K562 (cell line): ENCODE measurements at regions not wholly inside any gene's neighbourhood (a gene's known extent, or its start where the extent isn't known, plus 50 kb on each side); places are given as distances from the start of the nearest gene placed in this dataset.

ENCODE experiments used
- ATAC-seq: fragments of 200-7000 bp; cut with Tn5 transposase; 3 replicates; pipeline ENCODE4 v1.9.1; 2020; ENCODE audit warnings: moderate library complexity
- BruUV-seq: library from RNA; stranded (reverse); fragments of 400-500 nt; replicated peaks from 2 replicates; lab custom pipeline; 2021; lab: Mats Ljungman, UMichigan
- CTCF ChIA-PET: fragments of 300-600 bp; formaldehyde crosslinking; extraction: SDS; loops from one replicate; lab custom pipeline; 2021; ENCODE audit warnings: low intra/inter-chr PET ratio; lab: Yijun Ruan, JAX
- POLR2A ChIA-PET: fragments of 300-600, 350-650 bp; sonication (Branson Sonifier 250); formaldehyde crosslinking; extraction: SDS; loops from one replicate; lab custom pipeline; 2021; ENCODE audit warnings: antibody characterized with exemption, inconsistent platforms; lab: Yijun Ruan, JAX
- DNase-seq, 4 experiments: peaks; one replicate each; pipeline versions ENCODE4 v3.0.0 to v3.0.0-alpha.2; 2011 to 2018; ENCODE audit warnings: low spot score in 3 of 4, mixed read lengths in 3 of 4; ENCODE audit errors: extremely low read depth in 1 of 4
- FAIRE-seq: peaks from 2 replicates; lab custom pipeline; 2011; peaks lifted over from hg19 to GRCh38; lab: Jason Lieb, UNC
- H2AFZ ChIP-seq: 2 replicates; pipeline ENCODE4 v1.6.0; 2011; ENCODE audit warnings: low read depth, low read length, control low read depth, inconsistent platforms
- H3K27ac ChIP-seq: fragments of 200-600 bp; 3 replicates; pipeline ENCODE4 v1.8.0; 2011; ENCODE audit warnings: low read depth, mild to moderate bottlenecking, control low read depth, inconsistent platforms, low read length, moderate library complexity, mixed read lengths; ENCODE audit errors: extremely low read depth
- H3K27me3 ChIP-seq, 2 experiments: fragments of 300-600 bp in 1 of 2; 2 replicates in 1 of 2; 3 replicates in 1 of 2; pipeline versions ENCODE4 v1.6.0 to v1.8.0; 2011; ENCODE audit warnings: inconsistent platforms in 2 of 2, low read length in 2 of 2, mild to moderate bottlenecking in 1 of 2, mixed read lengths in 1 of 2, moderate library complexity in 1 of 2; ENCODE audit not compliant: control insufficient read depth in 2 of 2, insufficient read depth in 2 of 2
- H3K36me3 ChIP-seq: fragments of 300-600 bp; 3 replicates; pipeline ENCODE4 v1.8.0; 2011; ENCODE audit warnings: mild to moderate bottlenecking, low read length, inconsistent platforms; ENCODE audit not compliant: control insufficient read depth, insufficient read depth
- H3K4me1 ChIP-seq, 2 experiments: fragments of 200-600 bp in 1 of 2; replicated peaks in 1 of 2; 2 replicates in 1 of 2; 3 replicates in 1 of 2; pipeline versions ENCODE4 v1.5.1 to v1.8.0; 2011; ENCODE audit warnings: inconsistent platforms in 2 of 2, low read length in 2 of 2, mild to moderate bottlenecking in 1 of 2, mixed read lengths in 1 of 2, moderate library complexity in 1 of 2; ENCODE audit not compliant: control insufficient read depth in 2 of 2, insufficient read depth in 2 of 2
- H3K4me2 ChIP-seq: 2 replicates; pipeline ENCODE4 v1.6.1; 2011; ENCODE audit warnings: low read length, control low read depth, inconsistent platforms, mixed read lengths; ENCODE audit not compliant: insufficient read depth
- H3K4me3 ChIP-seq: fragments of 200-600 bp; sonication (generic), shearing (Covaris generic); 2 replicates; pipeline ENCODE4 v1.5.1; 2016; ENCODE audit warnings: control low read depth, inconsistent platforms
- H3K79me2 ChIP-seq: fragments of 200-600 bp; 3 replicates; pipeline ENCODE4 v1.8.0; 2011; ENCODE audit warnings: low read length, inconsistent platforms; ENCODE audit not compliant: control insufficient read depth, insufficient read depth
- H3K9ac ChIP-seq, 2 experiments: 2 replicates each; pipeline versions ENCODE4 v1.6.0 to v1.6.1; 2011; ENCODE audit warnings: low read depth in 2 of 2, low read length in 2 of 2, control low read depth in 1 of 2, inconsistent platforms in 1 of 2, mild to moderate bottlenecking in 1 of 2, mixed read lengths in 1 of 2; ENCODE audit not compliant: insufficient read depth in 1 of 2
- H3K9me1 ChIP-seq: one replicate; pipeline ENCODE4 v1.6.0; 2011; ENCODE audit warnings: inconsistent platforms, mild to moderate bottlenecking, low read length, moderate library complexity; ENCODE audit not compliant: control insufficient read depth, insufficient read depth
- H3K9me3 ChIP-seq: replicated peaks from 2 replicates; pipeline ENCODE4 v1.5.1; 2011; ENCODE audit warnings: low read depth, low read length, inconsistent platforms; ENCODE audit not compliant: control insufficient read depth, insufficient read depth
- H4K20me1 ChIP-seq: replicated peaks from 2 replicates; pipeline ENCODE4 v1.6.1; 2011; ENCODE audit warnings: low read length, inconsistent platforms, mixed read lengths; ENCODE audit not compliant: control insufficient read depth, insufficient read depth
- E4F1 ChIP-seq: fragments of 250-450 bp; sonication (Bioruptor Pico); IDR thresholded peaks from 2 replicates; pipeline ENCODE4 v1.5.0; 2021; ENCODE audit warnings: mild to moderate bottlenecking, borderline replicate concordance
- ELF1 ChIP-seq: fragments of 200-800 bp; sonication (Bioruptor generic); IDR thresholded peaks from 2 replicates; pipeline ENCODE4 v1.6.1; 2016; ENCODE audit warnings: missing genetic modification characterization, missing compliant biosample characterization
- ID3 ChIP-seq, 2 experiments: fragments of 250-450 bp in 1 of 2; fragments of 450-650 bp in 1 of 2; sonication (Bioruptor Pico) in 1 of 2; IDR thresholded peaks; 2 replicates each; pipeline versions ENCODE4 v1.6.1 to v1.8.0; 2016 to 2021; ENCODE audit warnings: mild to moderate bottlenecking in 2 of 2, moderate library complexity in 2 of 2, missing compliant biosample characterization in 1 of 2, missing genetic modification characterization in 1 of 2
- SNIP1 ChIP-seq: fragments of 450-650 bp; IDR thresholded peaks from 2 replicates; pipeline ENCODE4 v1.7.1; 2017; ENCODE audit warnings: low read depth, mild to moderate bottlenecking
- TAF1 ChIP-seq: IDR thresholded peaks from 2 replicates; pipeline ENCODE4 v1.6.1; 2011; ENCODE audit warnings: mild to moderate bottlenecking, low read length, moderate library complexity; ENCODE audit not compliant: insufficient read depth, control insufficient read depth, severe bottlenecking; ENCODE audit errors: extremely low read depth
- ZNF197 ChIP-seq: fragments of 200-800 bp; sonication (Bioruptor generic); IDR thresholded peaks from 2 replicates; pipeline ENCODE4 v1.6.1; 2016; ENCODE audit warnings: low read depth, missing genetic modification characterization, missing compliant biosample characterization
- WGBS: fragments of 100-300 bp; shearing (Covaris generic); methylation state at CpG from one replicate; pipeline ENCODE4 v1.1.6; 2016; ENCODE audit warnings: low coverage, mixed read lengths; ENCODE audit not compliant: insufficient coverage; ENCODE audit errors: missing lambda C conversion rate; 5-methylcytosine and 5-hydroxymethylcytosine counted together
- in situ Hi-C: fragments of 300-500 bp; cut with MboI; formaldehyde crosslinking; loops from 4 replicates; pipeline ENCODE4 v1.15.0; 2018; ENCODE audit warnings: inconsistent platforms, mixed read lengths
- intact Hi-C: fragments of 100-400 bp; cut with micrococcal nuclease; formaldehyde crosslinking; loops from 2 replicates; pipeline ENCODE4 v1.14.2; 2022

- ChIA-PET POLR2A (no interaction called here), CTCF (no interaction called here)
- Histone ChIP-seq H3K27me3 (no peaks in the 10 kb centered on the region), H3K27ac (no peak overlapping the region), H2AFZ (no peak overlapping the region), H3K79me2 (no peaks in the 10 kb centered on the region), H4K20me1 (no peaks in the 10 kb centered on the region), H3K4me2 (no peak overlapping the region), H3K9me3 (no peaks in the 10 kb centered on the region), H3K4me1 (no peaks in the 10 kb centered on the region), H3K9ac (no peak overlapping the region), H3K9me1 (no peaks in the 10 kb centered on the region), H3K4me3 (no peak overlapping the region), H3K36me3 (no peaks in the 10 kb centered on the region)
- 0% methylated on average over 5 of the region's 5 CpGs for WGBS
- in situ Hi-C loops, result no loop called here
- TF ChIP-seq TAF1, result no peak
- TF ChIP-seq SNIP1, result no peak
- no peak for TF ChIP-seq ELF1 (tag)
- TF ChIP-seq ZNF197, result no peak
- no peak for TF ChIP-seq E4F1 (CRISPR knock-in tag)
- TF ChIP-seq ID3 (CRISPR knock-in tag; IDR thresholded peaks at IDR 0.05), result no peak
- TF ChIP-seq ID3 (tag; IDR thresholded peaks at IDR 0.05), result no peak
- DNase-seq, result no peak
- no TSS peak for BruUV-seq
- intact Hi-C loops, result no loop called here
- FAIRE-seq, result no peak
- ATAC-seq, result no peak
Measured at GRCh38 chr10:10101106-10101505, 916.6 kb upstream of the CELF2 start.
